Gastrocnemius medialis (tissue), 4 donors: ENCODE measurements at regions not wholly inside any gene's neighbourhood (a gene's known extent, or its start where the extent isn't known, plus 50 kb on each side); places are given as distances from the start of the nearest gene placed in this dataset.

Experiments
- ATAC-seq, 2 donors: fragments of 150-250 bp; one replicate each; pipeline ENCODE4 v1.9.1; 2016
- DNase-seq, 2 donors: peaks; one replicate each; pipeline ENCODE4 v3.0.0-alpha.2; 2019
- H3K27ac ChIP-seq, 4 donors: fragments of 200-600 bp; sonication (generic); 1 replicate in 1 of 4; 2 replicates in 3 of 4; pipeline ENCODE4 v1.5.1; 2016 to 2018; ENCODE audit warnings: mild to moderate bottlenecking in 2 of 4, moderate library complexity in 1 of 4
- H3K27me3 ChIP-seq, 3 donors: fragments of 200-600 bp; sonication (generic) in 2 of 3; 1 replicate in 1 of 3; 2 replicates in 2 of 3; pipeline versions ENCODE4 v1.5.1 to v1.6.0; 2016 to 2019; ENCODE audit warnings: mild to moderate bottlenecking in 1 of 3, moderate library complexity in 1 of 3
- H3K36me3 ChIP-seq, 2 donors: fragments of 200-600 bp; sonication (generic) in 1 of 2; one replicate each; pipeline ENCODE4 v1.5.1; 2017 to 2018
- H3K4me1 ChIP-seq, 2 donors: fragments of 200-600 bp; sonication (generic) in 1 of 2; one replicate each; pipeline ENCODE4 v1.5.1; 2016 to 2017; ENCODE audit warnings: mild to moderate bottlenecking in 2 of 2
- H3K4me3 ChIP-seq, 4 donors: fragments of 200-600 bp; sonication (generic) in 3 of 4; 1 replicate in 1 of 4; 2 replicates in 3 of 4; pipeline ENCODE4 v1.5.1; 2016 to 2019; ENCODE audit warnings: mild to moderate bottlenecking in 2 of 4
- H3K9me3 ChIP-seq, 3 donors: fragments of 200-600 bp; sonication (generic) in 2 of 3; 1 replicate in 1 of 3; 2 replicates in 2 of 3; pipeline ENCODE4 v1.5.1; 2016 to 2019
- CTCF ChIP-seq, 5 experiments: fragments of 450-650 bp in 3 of 5; fragments of 200-600 bp in 2 of 5; sonication (generic) in 2 of 5; IDR thresholded peaks in 4 of 5; conservative IDR thresholded peaks in 1 of 5; 1 replicate in 4 of 5; 2 replicates in 1 of 5; pipeline ENCODE4 v1.5.1; 2016 to 2019; ENCODE audit warnings: antibody characterized with exemption in 5 of 5, mild to moderate bottlenecking in 3 of 5, moderate library complexity in 3 of 5
- POLR2A ChIP-seq, 2 donors: fragments of 450-650 bp; IDR thresholded peaks; one replicate each; pipeline ENCODE4 v1.6.1; 2017; ENCODE audit warnings: antibody characterized with exemption in 2 of 2, mild to moderate bottlenecking in 2 of 2, moderate library complexity in 2 of 2
- in situ Hi-C, 4 donors: fragments of 200-750 bp; cut with MboI; loops; one replicate each; pipeline versions ENCODE4 v1.15.0 to v1.8.0; 2017; ENCODE audit warnings: low sequenced_read_pairs in 4 of 4
- intact Hi-C: fragments of 100-400 bp; cut with DNase I; formaldehyde crosslinking; loops from one replicate; pipeline ENCODE4 v1.15.1; 2023; ENCODE audit warnings: low total_unique reads

GRCh38 chr1:22224631-22225030 is 81.7 kb upstream of the WNT4 start:
- DNase-seq (no peak), ATAC-seq (no peak)
- intact Hi-C loops (no loop called here), in situ Hi-C loops (no loop called here)
- no peak overlapping the region for H3K27ac ChIP-seq
- no peaks in the 10 kb centered on the region for H3K36me3 ChIP-seq
- TF ChIP-seq POLR2A (IDR thresholded peaks at IDR 0.05), result no peak
- no peak for TF ChIP-seq CTCF (IDR thresholded peaks at IDR 0.05 in 4 of 5, conservative IDR thresholded peaks at IDR 0.05 in 1 of 5)
- H3K27me3 ChIP-seq, result peaks cover 4 to 14% (median 6%) of the 10 kb centered on the region in 3 donors
- H3K4me1 ChIP-seq, result no peaks in the 10 kb centered on the region
- no peak overlapping the region for H3K4me3 ChIP-seq
- no peaks in the 10 kb centered on the region for H3K9me3 ChIP-seq

GRCh38 chr1:22225858-22226589 is 83.1 kb upstream of the WNT4 start:
- no peaks in the 10 kb centered on the region for H3K9me3 ChIP-seq
- no peak overlapping the region for H3K27ac ChIP-seq
- no peak for ATAC-seq
- intact Hi-C loops (no loop called here), in situ Hi-C loops (no loop called here)
- H3K4me3 ChIP-seq, result no peak overlapping the region
- H3K27me3 ChIP-seq, result peaks cover 4 to 13% (median 6%) of the 10 kb centered on the region in 3 donors
- no peak for TF ChIP-seq CTCF (IDR thresholded peaks at IDR 0.05 in 4 of 5, conservative IDR thresholded peaks at IDR 0.05 in 1 of 5)
- TF ChIP-seq POLR2A (IDR thresholded peaks at IDR 0.05), result no peak
- no peaks in the 10 kb centered on the region for H3K36me3 ChIP-seq
- H3K4me1 ChIP-seq, result no peaks in the 10 kb centered on the region
- DNase-seq, result no peak

- Histone ChIP-seq H3K4me3 (no peak overlapping the region), H3K9me3 (no peaks in the 10 kb centered on the region), H3K27ac (no peak overlapping the region), H3K4me1 (no peaks in the 10 kb centered on the region), H3K27me3 (peaks cover 3 to 9% (median 5%) of the 10 kb centered on the region in 3 donors), H3K36me3 (no peaks in the 10 kb centered on the region)
- ATAC-seq (no peak), DNase-seq (no peak)
- in situ Hi-C loops (no loop called here), intact Hi-C loops (no loop called here)
- TF ChIP-seq POLR2A (IDR thresholded peaks at IDR 0.05) (no peak), CTCF (IDR thresholded peaks at IDR 0.05 in 4 of 5, conservative IDR thresholded peaks at IDR 0.05 in 1 of 5) (no peak)
Measured at GRCh38 chr1:22228074-22228473, 85.2 kb upstream of the WNT4 start.

GRCh38 chr1:22228505-22228911 is 85.6 kb upstream of the WNT4 start:
- H3K27ac ChIP-seq, result no peak overlapping the region
- no peak overlapping the region for H3K4me3 ChIP-seq
- intact Hi-C loops, result no loop called here
- ATAC-seq, result no peak
- no peaks in the 10 kb centered on the region for H3K36me3 ChIP-seq
- TF ChIP-seq CTCF (IDR thresholded peaks at IDR 0.05 in 4 of 5, conservative IDR thresholded peaks at IDR 0.05 in 1 of 5), result no peak
- no peak for TF ChIP-seq POLR2A (IDR thresholded peaks at IDR 0.05)
- DNase-seq, result no peak
- H3K27me3 ChIP-seq, result peaks cover 1 to 9% (median 5%) of the 10 kb centered on the region in 3 donors
- in situ Hi-C loops, result no loop called here
- no peaks in the 10 kb centered on the region for H3K4me1 ChIP-seq
- H3K9me3 ChIP-seq, result no peaks in the 10 kb centered on the region

GRCh38 chr1:22229379-22229778 is 86.5 kb upstream of the WNT4 start:
- in situ Hi-C loops, result no loop called here
- Histone ChIP-seq H3K9me3 (no peaks in the 10 kb centered on the region), H3K4me3 (no peak overlapping the region), H3K4me1 (no peaks in the 10 kb centered on the region), H3K27ac (no peak overlapping the region), H3K27me3 (peaks cover 0 to 10% (median 9%) of the 10 kb centered on the region in 3 donors), H3K36me3 (no peaks in the 10 kb centered on the region)
- intact Hi-C loops, result no loop called here
- TF ChIP-seq POLR2A (IDR thresholded peaks at IDR 0.05), result no peak
- no peak for TF ChIP-seq CTCF (IDR thresholded peaks at IDR 0.05 in 4 of 5, conservative IDR thresholded peaks at IDR 0.05 in 1 of 5)
- ATAC-seq, result no peak
- DNase-seq, result no peak
